ENCODE measurements at regions not wholly inside any gene's neighbourhood (a gene's known extent, or its start where the extent isn't known, plus 50 kb on each side); places are given as distances from the start of the nearest gene placed in this dataset.

DNA sequence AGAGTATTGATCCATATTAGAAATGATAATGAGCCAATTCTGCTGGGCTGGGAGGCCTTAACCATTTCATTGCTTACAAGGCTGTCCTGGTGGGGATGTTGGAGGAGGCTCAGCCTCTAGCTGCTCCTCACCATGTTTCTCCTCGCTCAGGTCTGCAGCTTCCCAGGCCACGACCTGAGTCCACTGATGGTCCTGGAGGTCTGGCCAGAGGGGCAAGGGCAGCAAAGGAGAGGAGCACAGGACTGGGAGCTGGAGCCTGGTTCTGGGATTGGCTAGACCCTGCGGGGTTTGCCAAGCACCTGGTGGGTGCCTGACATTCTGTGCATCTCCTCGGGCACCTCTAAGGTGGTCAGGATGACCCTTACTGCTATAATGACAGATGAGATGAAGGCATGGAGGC, 92.6 kb downstream of the KIF26A start:
- TF ChIP-seq, protein P1, sequence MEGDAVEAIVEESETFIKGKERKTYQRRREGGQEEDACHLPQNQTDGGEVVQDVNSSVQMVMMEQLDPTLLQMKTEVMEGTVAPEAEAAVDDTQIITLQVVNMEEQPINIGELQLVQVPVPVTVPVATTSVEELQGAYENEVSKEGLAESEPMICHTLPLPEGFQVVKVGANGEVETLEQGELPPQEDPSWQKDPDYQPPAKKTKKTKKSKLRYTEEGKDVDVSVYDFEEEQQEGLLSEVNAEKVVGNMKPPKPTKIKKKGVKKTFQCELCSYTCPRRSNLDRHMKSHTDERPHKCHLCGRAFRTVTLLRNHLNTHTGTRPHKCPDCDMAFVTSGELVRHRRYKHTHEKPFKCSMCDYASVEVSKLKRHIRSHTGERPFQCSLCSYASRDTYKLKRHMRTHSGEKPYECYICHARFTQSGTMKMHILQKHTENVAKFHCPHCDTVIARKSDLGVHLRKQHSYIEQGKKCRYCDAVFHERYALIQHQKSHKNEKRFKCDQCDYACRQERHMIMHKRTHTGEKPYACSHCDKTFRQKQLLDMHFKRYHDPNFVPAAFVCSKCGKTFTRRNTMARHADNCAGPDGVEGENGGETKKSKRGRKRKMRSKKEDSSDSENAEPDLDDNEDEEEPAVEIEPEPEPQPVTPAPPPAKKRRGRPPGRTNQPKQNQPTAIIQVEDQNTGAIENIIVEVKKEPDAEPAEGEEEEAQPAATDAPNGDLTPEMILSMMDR (IDR thresholded peaks at IDR 0.05): no peak

DNA sequence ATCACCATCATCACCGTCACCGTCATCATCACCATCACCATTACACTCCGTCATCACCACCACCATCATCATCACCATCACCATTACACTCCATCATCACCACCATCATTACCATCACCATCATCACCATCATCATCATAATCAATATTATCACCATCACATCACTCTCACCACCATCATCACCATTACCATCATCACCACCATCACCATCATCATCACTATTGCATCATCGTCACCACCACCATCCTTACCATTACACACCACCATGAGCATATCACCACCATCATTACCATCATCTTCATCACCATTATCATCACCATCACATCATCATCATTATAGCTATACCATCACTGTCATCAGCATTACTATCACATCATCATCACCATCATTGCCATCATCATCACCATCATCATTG, 93.7 kb downstream of the KIF26A start:
- TF ChIP-seq, protein P1 (IDR thresholded peaks at IDR 0.05): no peak

DNA sequence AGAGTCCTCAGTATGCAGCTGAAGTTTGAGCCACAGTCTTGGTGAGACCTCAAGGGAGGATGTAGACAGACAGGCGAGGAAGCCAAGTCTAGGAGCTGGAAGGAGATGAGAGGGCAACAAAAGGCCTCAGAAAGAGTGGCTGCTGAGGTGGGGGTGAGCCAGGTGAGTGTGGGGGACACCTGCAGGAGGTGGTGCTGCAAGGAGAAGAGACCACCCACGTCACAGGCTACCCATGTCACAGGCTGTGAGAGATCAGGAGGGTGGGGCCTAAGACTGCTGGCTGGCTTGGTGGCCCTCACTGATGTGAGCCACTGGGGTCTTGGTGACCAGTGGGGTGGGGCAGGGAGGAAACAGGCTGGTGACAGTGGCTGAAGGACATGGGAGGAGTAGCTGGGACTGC, 97.3 kb downstream of the KIF26A start:
- TF ChIP-seq, protein P1 (IDR thresholded peaks at IDR 0.05): no peak

DNA sequence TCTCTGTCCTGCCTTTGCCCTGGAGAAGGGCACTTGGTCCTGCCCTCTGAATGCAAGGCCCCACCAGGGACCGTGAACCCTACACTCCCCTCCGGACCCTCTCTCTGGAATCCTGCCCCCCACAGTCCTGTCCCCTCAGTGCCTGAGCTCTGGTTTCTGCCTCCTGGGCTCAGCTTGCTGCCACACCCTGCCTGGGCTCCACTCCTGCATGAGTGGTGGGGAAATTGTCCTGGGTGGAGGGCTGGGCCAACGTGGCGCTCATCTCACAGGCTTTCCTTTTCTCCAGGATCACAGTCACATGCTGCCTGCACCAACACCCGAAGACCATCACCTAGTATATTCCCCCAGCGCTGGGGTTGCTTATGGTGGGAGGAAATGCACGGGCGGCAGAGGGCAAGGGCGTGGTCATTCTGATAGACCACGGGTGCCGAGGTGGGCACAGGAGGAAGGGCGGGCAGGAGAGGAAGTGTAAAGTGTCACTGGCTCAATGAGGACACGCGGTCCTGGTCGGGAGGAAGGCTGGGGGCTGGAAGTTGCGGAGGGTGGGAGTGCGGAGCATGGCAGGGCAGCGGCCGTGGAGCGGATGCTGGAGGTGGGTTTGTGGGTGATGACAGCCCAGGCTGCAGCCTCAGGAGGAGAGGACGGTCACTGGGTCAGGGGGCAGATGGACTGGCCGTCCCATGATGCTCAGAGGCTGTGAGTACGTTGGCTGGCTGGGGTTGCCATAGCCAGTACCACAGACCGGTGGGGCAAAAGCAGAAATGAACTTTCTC, 99.5 kb downstream of the KIF26A start:
- TF ChIP-seq, protein P1 (IDR thresholded peaks at IDR 0.05): no peak

DNA sequence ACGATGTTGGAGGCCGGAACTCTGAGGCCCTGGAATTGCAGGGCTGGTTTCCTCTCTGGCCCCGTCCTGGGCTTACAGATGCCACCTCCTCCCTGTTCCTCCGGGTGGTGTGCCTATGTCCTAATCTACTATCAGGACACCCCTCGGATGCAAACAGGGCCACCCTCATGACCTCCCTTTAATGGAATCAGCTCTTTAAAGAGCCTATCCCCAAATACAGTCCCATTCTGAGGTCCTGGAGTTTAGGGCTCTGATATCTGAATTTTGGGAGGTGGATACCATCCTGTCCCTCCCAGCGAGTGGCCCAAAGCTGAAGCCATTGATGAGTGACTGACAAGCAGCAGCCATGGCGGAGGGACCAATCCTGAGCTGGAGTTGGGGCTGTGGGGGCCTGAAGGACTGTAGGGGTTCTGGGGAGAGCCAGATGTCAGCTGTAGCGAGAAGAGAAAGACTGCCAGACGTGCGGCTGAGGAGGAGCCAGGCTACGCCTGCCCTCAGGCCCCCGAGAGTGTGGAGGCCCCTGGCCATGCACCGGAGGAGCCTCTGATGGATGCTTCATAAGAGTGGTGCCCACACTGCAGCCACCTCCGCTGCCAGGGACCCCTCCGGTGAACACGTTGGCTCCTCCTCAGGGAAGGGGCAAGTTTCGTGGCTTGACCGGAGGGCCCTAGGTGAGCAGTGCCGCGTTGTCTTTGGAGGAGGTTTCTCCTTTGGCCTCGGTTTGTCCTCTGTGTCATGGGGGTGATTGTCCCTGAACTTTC, 100.2 kb downstream of the KIF26A start:
- TF ChIP-seq, protein P1 (IDR thresholded peaks at IDR 0.05): no peak

DNA sequence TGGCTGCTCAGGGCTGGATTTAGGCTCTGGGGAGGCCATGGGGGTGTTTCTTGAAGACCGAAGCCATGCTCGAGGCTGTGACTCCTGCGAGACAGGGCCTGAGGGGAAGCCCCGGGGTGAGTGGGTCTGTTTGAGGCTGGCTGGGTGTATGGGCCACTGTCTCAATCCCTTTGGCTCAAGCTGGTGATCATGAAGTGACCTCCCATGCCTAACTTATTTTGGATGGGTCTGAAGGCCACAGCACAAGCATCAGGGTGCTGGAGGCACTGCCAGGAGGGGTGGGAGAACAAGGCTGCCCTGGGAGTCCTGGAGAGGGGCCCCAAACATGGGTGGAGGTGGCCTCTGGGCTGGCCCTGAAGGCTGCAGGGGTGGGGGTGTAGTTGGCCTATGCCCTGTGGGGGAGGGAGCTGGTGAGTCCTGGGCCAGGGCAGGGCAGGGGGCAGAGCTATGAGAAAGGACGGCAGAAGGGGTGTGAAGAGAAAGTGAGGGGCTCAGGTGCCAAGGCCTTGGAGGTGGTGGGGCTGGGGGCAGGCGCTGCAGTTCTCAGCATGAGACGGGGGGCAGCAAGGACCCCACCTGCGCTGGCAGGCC, 100.9 kb downstream of the KIF26A start:
- TF ChIP-seq, protein P1 (IDR thresholded peaks at IDR 0.05): no peak

DNA sequence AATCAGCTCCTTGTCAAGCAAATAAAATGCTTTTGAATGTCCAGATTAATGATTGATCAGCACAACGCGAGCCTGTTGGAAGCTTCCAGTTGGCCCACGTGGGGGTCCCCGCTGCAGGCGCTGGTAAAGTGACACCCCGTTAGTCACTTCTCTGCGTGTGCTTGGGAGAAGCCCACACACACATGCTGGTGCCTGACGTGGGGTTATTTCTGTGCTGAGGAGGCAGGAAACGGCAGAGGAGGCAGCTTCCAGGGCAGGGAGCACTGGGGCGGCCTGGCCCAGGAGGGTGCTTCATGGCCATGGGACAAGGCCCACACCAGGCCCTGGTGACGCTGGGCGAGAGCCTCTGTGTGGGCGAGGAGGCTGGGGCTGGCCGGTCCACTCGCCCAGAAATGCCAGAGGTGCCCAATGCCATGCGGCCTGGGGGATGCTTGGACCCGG, 101.5 kb downstream of the KIF26A start:
- TF ChIP-seq, protein P1 (IDR thresholded peaks at IDR 0.05): no peak

All from LNCAP (cell line).